SU-DHL-6 (cell line): ENCODE measurements at regions not wholly inside any gene's neighbourhood (a gene's known extent, or its start where the extent isn't known, plus 50 kb on each side); places are given as distances from the start of the nearest gene placed in this dataset.

Experiments used
- CTCF ChIP-seq: fragments of 200-600 bp; sonication (generic); IDR thresholded peaks from one replicate; pipeline ENCODE4 v1.5.1; 2017; ENCODE audit warnings: antibody characterized with exemption, mild to moderate bottlenecking, low read length, moderate library complexity; ENCODE audit not compliant: insufficient read depth, poor library complexity, severe bottlenecking
- EZH2phosphoT487 ChIP-seq: fragments of 200-600 bp; sonication (generic), shearing (Covaris generic); conservative IDR thresholded peaks from 2 replicates; pipeline ENCODE4 v1.6.1; 2018; ENCODE audit warnings: mild to moderate bottlenecking, antibody characterized with exemption, low read length, moderate library complexity, mixed read lengths

DNA sequence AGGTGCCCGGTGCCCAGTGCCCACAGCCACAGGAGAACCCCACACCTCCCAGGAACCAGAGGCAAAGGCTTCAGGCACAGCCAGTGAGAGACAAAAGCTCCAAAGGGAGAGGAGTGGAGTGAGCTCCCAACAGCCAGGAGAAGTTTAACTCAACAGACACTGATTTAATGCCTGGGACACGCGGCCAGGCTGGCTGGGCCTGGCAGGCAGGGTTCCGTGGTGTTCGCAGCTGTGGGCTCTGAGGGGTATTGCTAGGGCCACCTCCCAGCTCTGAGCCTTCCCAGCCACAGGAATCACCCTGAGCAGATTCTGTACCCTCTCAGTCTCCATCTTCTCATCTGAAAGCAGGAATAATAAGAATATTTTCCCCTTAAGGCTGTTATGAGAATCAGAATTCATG lies 222.5 kb downstream of the NPHP4 start:
- TF ChIP-seq CTCF (no peak), EZH2phosphoT487 (no peak)
